Omental fat pad (tissue), 3 donors: ENCODE measurements at regions not wholly inside any gene's neighbourhood (a gene's known extent, or its start where the extent isn't known, plus 50 kb on each side); places are given as distances from the start of the nearest gene placed in this dataset.

Experiments used
- ATAC-seq: fragments of 150-250 bp; one replicate; pipeline ENCODE4 v1.9.1; 2016; ENCODE audit warnings: mild to moderate bottlenecking, moderate library complexity; ENCODE audit not compliant: low FRiP score
- DNase-seq: peaks from one replicate; pipeline ENCODE4 v3.0.0-alpha.2; 2019; ENCODE audit warnings: low spot score
- CTCF ChIP-seq, 3 donors: fragments of 450-650 bp; IDR thresholded peaks; one replicate each; pipeline ENCODE4 v1.5.1; 2016 to 2017; ENCODE audit warnings: antibody characterized with exemption in 3 of 3, mild to moderate bottlenecking in 3 of 3, moderate library complexity in 2 of 3

- DNase-seq (no peak), ATAC-seq (no peak)
- TF ChIP-seq CTCF (IDR thresholded peaks at IDR 0.05) = no peak
Observed at GRCh38 chr2:175402571-175402970, 221.1 kb upstream of the ATP5MC3 start.

- TF ChIP-seq CTCF (IDR thresholded peaks at IDR 0.05) = no peak
- ATAC-seq (no peak), DNase-seq (no peak)
Observed at GRCh38 chr2:175401956-175402469, 220.5 kb upstream of the ATP5MC3 start.

- ATAC-seq = no peak
- no peak for DNase-seq
- no peak for TF ChIP-seq CTCF (IDR thresholded peaks at IDR 0.05)
Observed at GRCh38 chr2:175400975-175401374, 219.5 kb upstream of the ATP5MC3 start.

- ATAC-seq = no peak
- DNase-seq = no peak
- TF ChIP-seq CTCF (IDR thresholded peaks at IDR 0.05) = no peak
Observed at GRCh38 chr2:175399326-175399725, 217.8 kb upstream of the ATP5MC3 start.

- ATAC-seq = no peak
- TF ChIP-seq CTCF (IDR thresholded peaks at IDR 0.05) = no peak
Observed at GRCh38 chr2:175398848-175399247, 217.3 kb upstream of the ATP5MC3 start.

GRCh38 chr2:175396696-175397095 is 215.2 kb upstream of the ATP5MC3 start:
- ATAC-seq (no peak), DNase-seq (no peak)
- no peak for TF ChIP-seq CTCF (IDR thresholded peaks at IDR 0.05)

More at GRCh38 chr2:175398848-175399247, 217.3 kb upstream of the ATP5MC3 start:
- DNase-seq = no peak

- TF ChIP-seq CTCF (IDR thresholded peaks at IDR 0.05) = no peak
- no peak for ATAC-seq
- no peak for DNase-seq
Observed at GRCh38 chr2:175393851-175394250, 212.3 kb upstream of the ATP5MC3 start.
